Fibroblast of pulmonary artery (primary cell): ENCODE measurements at regions not wholly inside any gene's neighbourhood (a gene's known extent, or its start where the extent isn't known, plus 50 kb on each side); places are given as distances from the start of the nearest gene placed in this dataset.
A peak's percentile ranks its signal among the peaks of the same experiment; 100 is the strongest.

ENCODE experiments used
- DNase-seq: peaks from one replicate; pipeline ENCODE4 v3.0.0-alpha.2; 2010; ENCODE audit warnings: low read depth
- H3K4me3 ChIP-seq: replicated peaks from 2 replicates; pipeline ENCODE4 v1.5.1; 2011; ENCODE audit warnings: low read depth, mild to moderate bottlenecking, control low read depth, low read length, moderate library complexity
- CTCF ChIP-seq: IDR thresholded peaks from 2 replicates; pipeline ENCODE4 v1.5.1; 2011; ENCODE audit warnings: mild to moderate bottlenecking, control low read depth, low read length, inconsistent platforms; ENCODE audit errors: missing control alignments

GRCh38 chr5:167918184-167918812 lies 373.1 kb upstream of the WWC1 start:
- no peak for TF ChIP-seq CTCF
- DNase-seq, result no peak
- no peak overlapping the region for H3K4me3 ChIP-seq

GRCh38 chr5:167918813-167919483 lies 372.5 kb upstream of the WWC1 start:
- no peak for TF ChIP-seq CTCF
- no peak overlapping the region for H3K4me3 ChIP-seq
- DNase-seq, result no peak

GRCh38 chr5:167920589-167920988 lies 370.9 kb upstream of the WWC1 start:
- no peak for TF ChIP-seq CTCF
- DNase-seq, result no peak
- no peak overlapping the region for H3K4me3 ChIP-seq

- no peak for DNase-seq
- TF ChIP-seq CTCF, result no peak
- H3K4me3 ChIP-seq, result no peak overlapping the region
These were observed 369.6 kb upstream of the WWC1 start for GRCh38 chr5:167921796-167922195.

GRCh38 chr5:167923396-167923795 lies 368.0 kb upstream of the WWC1 start:
- TF ChIP-seq CTCF, result no peak
- DNase-seq, result no peak
- H3K4me3 ChIP-seq, result no peak overlapping the region

GRCh38 chr5:167929841-167930240 lies 361.6 kb upstream of the WWC1 start:
- no peak for TF ChIP-seq CTCF
- no peak overlapping the region for H3K4me3 ChIP-seq
- DNase-seq, result no peak

- H3K4me3 ChIP-seq, result no peak overlapping the region
- TF ChIP-seq CTCF, result no peak
- DNase-seq, result peak; percentile 61
These were observed 356.9 kb upstream of the WWC1 start for GRCh38 chr5:167934551-167934971.
